NCI-H128 (cell line): ENCODE measurements at regions not wholly inside any gene's neighbourhood (a gene's known extent, or its start where the extent isn't known, plus 50 kb on each side); places are given as distances from the start of the nearest gene placed in this dataset.
A peak's percentile ranks its signal among the peaks of the same experiment; 100 is the strongest.

ENCODE experiments used
- DNase-seq: peaks from one replicate; lab custom pipeline; 2025; ENCODE audit not compliant: unreplicated experiment; lab: John Stamatoyannopoulos, UW

DNA sequence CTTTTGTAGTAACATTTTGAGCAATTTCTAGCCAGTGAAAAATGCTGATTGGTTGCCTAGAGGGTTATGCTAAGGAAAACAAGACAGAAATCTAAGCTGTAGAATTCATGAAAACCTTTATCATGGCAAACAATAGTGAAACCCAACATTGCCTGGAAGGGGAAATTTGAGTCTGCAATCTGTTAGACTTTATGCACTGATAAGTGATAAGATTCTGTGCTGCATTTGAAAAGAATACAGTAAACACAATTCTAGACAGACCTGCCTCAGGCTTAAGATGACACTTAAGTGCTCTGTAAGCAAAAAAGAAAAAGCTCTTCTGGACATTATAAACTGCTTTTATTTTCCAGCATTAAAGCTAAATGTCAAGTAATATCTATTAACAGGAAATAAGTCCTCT lies 519.3 kb downstream of the ISL1 start:
- no peak for DNase-seq

DNA sequence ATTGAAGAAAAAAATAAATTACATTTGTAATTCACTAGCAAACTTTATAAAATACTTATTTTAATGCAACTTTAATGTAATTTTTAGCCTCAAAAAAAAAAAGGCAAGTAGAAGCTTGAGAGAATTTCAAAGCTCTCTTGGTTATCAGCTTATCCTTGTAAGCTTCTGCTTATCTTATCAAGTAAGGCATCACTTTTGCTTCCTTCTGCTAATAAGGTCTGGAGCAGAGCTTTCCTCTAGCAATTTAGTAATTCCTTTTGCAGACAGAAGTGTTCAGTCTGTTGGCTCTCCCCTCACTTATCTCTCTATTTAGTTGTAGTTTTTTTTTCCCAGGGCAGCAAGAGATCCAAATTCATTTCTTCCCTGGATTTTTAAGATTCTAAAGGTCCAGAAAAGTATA lies 525.0 kb downstream of the ISL1 start:
- no peak for DNase-seq

DNA sequence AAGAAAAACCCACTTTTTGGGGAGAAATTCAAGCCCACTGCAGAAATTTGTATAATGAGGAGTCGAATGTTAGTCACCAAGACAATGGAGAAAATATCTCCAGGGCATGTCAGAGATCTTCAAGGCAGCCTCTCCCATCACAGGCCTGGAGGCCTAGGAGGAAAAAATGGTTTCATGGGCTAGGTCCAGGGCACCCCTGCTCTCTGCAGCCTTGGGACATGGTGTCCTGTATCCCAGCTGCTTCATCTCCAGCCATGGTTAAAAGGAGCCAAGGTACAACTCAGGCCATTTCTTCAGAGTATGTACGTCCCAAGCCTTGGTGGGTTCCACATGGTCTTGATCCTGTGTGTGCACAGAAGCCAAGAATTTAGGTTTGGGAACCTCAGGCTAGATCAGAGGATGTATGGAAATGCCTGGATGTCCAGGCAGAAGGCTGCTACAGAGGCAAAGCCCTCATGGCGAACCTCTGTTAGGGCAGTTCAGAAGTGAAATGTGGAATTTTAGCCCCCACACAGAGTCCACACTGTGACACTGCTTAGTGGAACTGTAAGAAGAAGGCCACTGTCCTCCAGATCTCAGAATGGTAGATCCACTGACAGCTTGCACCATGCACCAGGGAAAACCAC lies 561.4 kb downstream of the ISL1 start:
- no peak for DNase-seq

DNA sequence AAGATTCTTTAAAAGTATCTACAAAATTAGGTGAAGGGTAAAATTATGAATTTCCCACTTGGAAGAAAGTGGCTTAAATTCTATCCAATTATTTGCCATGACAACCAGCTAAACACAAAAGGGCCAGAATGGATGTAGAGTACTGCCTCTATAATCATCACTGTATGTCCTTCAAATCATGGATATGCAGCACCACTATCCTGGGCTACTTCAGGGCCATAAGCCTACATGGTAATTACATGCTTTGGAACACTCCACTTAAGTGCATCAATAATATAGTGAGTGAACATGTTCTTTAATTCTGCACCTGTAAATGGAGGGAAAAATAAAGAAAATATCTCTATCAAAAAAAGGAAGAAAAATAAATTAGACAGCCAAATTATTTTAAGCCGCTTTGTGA lies 575.2 kb downstream of the ISL1 start:
- DNase-seq: no peak

DNA sequence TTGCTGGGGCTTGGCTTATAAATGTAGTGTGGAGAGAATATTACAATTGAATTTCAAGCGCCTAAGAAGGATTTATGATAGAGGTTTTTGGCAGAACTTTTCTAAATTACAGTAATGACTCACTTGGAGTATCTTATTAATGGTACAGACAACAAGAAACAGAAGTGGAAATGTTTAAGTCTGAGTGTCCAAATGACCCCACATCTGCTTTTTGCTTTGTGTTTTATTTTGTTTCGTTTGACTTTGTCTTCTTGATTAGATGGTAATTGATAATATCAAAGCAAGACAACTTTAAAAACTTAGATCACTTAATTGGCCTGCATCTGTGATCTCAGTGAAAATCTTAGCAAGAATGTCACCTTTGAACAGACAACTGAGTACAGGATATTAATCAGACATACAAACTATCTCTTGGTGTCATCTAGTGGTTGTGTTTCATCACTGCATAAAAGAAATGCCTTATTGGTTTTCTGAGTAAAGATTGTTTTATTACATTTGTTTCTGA lies 577.4 kb downstream of the ISL1 start:
- DNase-seq: no peak

DNA sequence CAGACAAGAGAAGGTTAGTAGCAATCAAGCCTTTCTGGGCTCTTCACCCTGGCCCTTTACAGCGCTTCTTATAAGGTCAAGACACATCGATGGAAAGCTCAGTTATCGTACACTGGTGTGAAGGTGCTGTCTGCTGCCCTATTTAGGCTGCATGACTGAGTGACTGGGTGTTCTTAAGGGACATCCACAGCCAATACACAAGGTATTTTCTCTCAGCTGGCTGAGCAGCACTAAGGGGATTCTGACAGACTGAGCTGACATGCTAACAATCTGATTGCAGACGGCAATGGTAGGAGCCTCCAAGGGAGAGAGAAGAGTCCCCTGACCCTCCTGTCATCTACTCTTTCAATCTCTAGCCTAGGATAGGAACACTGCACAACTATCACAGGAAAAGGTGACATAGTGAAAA lies 577.9 kb downstream of the ISL1 start:
- no peak for DNase-seq

DNA sequence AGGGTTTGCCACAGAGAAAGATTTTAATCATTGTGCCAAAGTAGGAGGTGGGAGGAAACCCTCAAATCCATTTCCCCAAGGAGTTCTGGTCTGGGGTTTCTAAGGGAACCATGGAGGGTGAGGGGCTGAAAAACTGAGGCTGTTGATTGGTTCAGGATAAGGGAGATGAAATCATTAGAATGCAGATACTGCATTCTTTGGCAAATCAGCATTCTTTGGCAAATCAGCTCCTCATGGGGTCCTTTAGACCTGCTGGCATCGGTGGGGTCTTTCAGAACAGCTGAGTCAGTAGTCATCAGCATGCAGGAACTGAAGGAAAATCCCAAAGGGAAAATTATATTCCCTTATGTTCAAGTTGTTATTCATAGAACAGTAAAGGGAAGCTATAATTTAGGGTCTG lies 585.5 kb downstream of the ISL1 start:
- no peak for DNase-seq

DNA sequence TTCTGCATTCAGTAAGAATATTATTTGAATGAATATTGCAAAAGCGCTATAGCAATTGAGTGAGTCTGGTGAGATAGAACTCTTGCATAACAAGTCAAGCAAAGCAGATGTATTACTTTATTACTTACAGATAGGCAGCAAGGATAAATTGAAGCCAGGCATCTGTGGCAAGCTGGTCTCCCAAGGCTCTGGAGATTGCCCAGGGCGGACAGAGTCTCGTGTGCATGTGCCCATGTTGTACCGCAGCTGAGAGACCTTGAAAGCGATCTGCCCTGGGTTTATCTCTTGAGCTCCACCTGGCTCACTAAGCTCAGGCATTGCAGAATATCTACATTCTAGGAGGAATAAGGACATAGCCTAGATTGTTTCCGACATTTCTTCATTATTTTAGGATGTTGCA lies 591.6 kb downstream of the ISL1 start:
- DNase-seq: no peak

DNA sequence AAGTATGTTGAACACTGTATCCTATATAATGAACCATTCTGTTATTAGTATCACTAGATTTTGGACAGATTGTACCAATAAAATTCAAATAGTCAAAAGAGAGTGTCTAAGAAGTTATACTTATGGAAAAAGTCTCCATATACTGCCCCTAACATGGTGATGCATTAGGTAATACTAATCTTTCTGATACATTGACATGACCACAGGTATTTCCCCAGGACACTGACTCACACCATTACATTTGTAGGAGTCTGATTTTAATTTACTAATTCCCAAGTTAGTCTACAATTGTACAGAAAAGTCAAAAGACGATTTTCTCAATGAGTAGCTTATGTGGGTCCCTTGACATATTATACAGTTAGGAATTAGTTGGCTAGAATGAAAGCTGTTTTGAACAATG lies 593.8 kb downstream of the ISL1 start:
- DNase-seq: no peak

DNA sequence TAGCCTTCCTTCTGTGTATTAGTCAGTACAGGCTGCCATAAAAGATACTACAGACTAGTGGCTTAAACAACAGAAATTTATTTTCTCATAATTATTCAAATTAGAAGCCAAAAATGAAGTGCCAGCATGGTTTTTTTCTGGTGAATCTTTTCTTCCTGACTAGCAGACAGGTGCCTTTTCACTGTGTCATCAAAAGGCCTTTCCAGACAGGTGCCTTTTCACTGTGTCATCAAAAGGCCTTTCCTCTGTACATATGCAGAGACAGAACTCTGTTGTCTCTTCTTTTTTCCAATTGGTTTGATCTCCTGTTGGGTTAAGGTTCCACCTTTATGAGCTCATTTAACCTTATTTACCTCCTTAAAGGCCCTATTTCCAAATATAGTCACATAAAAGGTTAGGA lies 599.9 kb downstream of the ISL1 start:
- no peak for DNase-seq

DNA sequence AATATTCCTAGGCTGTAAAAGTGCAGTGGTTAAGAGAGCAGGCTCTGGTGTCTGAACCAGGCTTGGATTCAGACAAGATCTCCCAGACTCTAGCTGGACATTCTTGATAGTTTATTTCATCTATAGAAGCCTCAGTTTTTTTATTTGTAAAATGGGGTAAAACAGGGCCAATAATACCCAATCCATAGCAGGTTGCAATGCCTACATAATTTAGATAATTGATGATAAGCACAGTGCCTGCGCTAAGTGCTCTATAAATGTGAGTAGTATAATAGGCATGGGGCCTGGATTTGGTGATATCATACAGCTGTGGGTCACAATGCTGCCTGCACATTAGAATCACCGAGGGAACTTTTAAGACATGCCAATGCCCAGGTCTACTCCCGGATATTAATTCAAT lies 603.5 kb downstream of the ISL1 start:
- no peak for DNase-seq

DNA sequence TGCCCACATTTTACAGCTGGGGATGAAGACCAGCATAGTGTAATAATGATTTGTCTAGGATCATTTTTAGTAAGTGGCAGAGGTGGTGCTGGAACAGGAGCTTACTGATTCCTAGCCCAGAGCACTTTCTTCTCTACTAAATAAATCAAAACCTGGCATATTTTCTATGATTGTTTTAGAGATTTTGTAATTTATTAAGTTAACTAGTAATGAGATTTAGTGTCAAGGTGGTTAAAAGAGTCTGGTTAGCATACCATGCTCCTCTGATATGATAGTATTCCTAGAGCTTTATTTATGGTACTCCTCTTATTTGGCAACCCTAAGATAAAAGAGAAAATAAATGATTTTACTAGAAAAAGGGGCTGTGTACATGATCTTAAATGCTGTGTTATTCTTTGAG lies 604.0 kb downstream of the ISL1 start:
- DNase-seq: no peak

DNA sequence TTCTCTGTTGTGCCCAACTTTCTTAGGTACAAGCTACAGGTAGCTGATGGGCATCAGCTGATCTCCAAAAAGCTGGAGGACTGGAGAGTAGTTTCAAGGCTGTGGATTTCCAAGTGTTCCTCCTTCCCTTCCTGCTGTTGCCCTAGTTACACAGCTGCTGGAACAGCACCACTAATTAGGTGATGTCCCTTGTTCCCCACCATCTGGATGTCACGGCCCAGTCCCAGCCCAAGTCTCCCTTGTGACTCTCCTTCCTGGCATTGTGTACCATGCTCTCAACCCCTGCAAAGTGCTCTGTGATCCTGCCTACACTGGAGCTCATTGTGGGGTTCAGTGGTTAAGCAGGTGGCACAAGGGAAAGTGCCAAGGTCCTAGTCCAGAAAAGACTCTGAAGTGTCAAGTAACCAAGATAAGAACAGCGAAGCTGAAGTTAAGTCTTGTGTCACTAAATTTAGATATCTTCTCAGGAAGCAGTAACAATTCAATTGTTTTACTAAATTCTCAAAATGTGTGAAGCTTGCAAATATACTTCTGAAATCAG lies 604.5 kb downstream of the ISL1 start:
- DNase-seq: no peak

DNA sequence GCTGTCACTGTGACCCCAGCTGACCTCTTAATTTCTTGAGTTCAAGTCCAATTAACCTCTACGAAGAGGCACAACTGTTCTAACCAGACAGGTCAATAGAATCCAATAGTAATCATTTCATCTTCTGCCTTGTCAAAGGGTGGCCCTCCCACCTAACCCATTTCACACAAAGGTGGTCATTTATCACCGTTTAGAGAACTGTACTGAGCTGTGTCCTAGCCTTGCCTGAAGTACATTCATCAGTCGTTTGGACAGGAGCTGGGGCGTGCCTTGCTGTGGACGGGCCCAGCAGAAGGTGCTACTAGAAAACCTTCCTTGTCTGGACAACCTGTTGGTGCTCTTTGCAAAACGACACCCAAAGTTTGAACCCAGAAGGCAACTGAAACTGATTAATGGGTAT lies 605.4 kb downstream of the ISL1 start:
- DNase-seq: no peak

DNA sequence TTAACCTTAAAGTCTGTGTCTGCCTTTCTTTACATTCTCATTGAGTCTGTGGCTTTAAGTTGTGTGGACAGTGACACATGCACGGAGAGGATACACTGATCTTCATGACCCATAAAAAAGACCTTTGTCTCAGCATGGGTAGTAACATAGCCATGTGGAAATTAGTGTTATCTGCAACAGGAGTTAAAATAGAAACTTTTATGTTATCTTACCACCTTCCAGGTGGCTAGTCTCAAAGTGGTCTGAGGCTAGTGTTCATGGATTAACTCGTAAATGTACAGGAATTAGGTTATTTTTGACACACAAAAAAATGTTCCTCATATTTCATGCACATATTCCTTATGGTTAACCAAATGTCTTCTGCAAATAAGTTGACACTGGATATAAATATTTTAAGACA lies 607.0 kb downstream of the ISL1 start:
- no peak for DNase-seq

DNA sequence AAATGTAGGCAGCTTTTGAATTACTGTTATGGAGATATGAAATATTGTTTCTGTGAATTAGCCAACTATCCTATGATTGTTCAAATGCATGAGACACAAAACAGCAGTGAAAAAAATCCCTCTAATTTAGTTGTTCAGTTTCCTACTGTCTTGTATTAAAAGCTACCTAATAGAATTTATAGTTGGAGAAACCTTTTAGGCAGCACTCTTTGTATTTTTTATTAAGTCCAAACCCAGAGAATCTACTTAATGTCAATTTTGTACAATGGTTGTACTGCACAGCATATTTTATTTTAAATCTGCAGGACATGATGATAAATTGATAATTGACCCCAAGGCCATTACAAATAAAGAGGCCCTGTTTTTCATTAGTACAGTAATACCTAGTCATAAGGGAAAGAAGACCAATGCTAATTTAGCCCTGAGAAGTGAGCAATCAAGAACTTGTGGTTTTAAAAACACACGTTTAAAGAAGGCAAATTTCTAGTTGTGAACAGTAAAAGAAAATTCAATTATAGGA lies 607.5 kb downstream of the ISL1 start:
- no peak for DNase-seq

DNA sequence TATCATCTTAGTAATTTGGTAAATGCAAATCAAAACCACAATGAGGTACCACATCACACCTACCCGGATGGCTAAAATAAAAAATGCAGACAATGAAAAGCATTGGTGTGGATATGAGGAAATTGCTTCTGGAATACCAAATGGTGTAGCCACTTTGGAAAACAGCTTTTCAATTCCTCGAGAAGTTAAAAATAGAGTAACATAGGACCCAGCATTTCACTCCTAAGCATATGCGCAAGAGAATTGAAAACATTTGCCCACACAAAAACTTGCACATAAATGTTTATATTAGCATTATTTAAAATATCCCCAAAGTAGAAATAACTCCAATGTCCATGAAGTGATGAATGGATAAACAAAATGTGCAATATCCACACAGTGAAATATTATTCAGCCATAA lies 608.7 kb downstream of the ISL1 start:
- DNase-seq: no peak

DNA sequence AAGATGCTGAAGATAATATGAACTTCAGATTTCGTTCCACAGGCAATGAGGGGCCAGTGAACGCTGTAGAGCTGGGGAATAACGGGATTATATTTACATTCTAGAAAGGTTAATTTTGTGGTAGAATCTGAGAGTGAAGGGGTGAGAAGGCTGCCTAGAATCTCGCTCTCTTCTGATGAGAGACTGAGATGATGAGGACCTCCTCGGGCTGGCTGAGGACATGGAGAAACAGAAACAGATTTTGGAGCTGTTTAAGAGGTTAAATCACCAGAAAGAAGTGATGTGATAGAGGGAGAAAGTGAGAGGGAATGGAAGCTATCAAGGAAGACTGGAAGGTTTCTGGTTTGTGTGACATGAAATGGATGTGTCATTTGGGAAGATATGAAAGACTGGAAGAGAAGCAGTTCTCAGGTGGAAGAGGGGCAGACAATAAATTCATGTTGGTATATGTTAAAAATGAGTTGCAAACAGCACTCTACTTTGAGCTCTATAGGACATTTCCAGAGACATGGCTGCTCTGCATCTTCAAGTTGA lies 612.6 kb downstream of the ISL1 start:
- DNase-seq: no peak

DNA sequence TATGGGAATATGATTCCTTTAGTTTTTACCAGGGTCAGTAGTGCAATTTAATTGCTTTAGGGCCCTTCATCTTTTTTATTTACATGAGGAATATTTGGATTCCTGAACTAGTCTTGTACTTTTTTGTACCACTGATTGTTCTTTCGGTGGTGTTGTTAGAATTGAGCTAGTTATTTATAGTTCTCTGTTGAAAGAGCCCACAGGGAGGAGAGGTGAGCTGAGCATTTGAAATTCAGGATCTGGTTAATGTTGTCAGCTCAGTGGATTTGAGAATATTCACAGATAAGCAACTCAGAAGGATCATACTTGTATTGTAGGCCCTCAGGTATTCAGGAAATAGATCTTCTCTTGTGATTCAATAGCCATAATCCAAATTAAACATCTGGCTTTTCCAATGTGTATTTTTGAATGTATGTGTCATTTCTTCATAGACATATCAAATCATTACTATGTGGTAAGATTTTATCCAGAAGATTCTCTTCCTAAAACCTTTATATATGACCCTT lies 613.2 kb downstream of the ISL1 start:
- DNase-seq: no peak

DNA sequence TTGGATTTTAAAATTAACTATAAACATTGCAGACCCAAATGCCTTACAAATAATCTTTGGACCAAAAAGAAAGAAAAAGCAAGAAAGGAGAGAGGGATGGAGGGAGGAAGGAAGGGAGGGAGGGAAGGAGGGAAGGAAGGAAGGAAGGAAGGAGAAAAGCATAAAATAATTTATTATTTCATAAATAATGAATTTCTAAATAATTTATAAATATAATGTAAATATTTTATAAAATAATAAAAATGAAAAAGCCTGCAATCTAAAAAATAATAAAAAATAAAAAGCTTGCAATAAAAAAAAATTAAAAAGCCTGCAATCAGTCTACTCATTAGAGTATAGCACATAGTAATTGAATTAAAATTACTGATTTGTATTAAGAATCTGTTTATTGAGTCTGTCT lies 614.3 kb downstream of the ISL1 start:
- DNase-seq: no peak

DNA sequence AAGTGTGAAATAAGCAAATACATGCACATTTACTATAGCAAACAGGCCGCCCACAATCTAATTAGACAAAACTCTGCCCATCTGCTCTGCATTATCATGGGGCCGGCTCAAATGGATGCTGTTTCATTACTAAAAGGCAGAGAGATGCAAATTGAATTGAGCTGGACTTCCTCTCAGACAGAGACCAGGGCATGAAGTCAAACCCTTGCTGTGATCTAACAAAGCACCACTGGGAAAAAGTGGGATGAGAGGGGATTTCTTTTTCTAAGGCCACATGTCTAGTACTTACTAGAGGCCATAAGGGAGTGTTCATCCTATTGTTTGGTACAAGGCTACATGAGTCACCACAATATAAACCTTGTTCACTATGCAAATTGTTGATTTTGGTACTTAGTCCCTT lies 614.7 kb downstream of the ISL1 start:
- no peak for DNase-seq

DNA sequence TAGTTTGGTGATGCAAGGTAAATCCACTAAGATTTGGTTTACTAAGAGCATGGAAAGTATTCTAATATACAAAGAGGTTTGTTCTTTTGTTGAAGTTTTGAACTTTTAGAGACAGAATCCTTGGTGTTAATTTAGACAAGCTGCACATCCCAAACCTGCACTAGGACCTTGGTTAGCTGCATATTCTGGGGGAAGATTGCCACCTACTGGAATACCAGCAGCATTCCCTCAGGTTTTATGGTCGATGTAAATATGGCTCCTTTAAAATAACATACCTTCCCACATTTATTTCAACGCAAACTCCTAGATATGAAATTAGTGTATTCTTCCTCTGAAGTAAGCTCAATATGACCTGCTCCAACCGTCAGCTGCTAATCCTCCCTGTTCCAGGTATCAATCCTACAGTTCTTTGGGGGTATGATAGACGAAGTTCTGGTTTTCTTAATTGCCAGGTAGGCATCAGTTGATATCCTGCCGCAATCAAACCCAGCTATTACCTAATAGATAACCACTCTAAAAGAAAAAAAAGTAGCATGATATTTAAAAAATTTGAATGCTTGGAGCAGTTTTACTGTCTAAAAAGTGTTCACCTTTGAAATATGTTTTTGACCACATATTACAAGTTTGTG lies 624.1 kb downstream of the ISL1 start:
- peak; percentile 38 for DNase-seq
